ENCODE measurements at regions not wholly inside any gene's neighbourhood (a gene's known extent, or its start where the extent isn't known, plus 50 kb on each side); places are given as distances from the start of the nearest gene placed in this dataset.

DNA sequence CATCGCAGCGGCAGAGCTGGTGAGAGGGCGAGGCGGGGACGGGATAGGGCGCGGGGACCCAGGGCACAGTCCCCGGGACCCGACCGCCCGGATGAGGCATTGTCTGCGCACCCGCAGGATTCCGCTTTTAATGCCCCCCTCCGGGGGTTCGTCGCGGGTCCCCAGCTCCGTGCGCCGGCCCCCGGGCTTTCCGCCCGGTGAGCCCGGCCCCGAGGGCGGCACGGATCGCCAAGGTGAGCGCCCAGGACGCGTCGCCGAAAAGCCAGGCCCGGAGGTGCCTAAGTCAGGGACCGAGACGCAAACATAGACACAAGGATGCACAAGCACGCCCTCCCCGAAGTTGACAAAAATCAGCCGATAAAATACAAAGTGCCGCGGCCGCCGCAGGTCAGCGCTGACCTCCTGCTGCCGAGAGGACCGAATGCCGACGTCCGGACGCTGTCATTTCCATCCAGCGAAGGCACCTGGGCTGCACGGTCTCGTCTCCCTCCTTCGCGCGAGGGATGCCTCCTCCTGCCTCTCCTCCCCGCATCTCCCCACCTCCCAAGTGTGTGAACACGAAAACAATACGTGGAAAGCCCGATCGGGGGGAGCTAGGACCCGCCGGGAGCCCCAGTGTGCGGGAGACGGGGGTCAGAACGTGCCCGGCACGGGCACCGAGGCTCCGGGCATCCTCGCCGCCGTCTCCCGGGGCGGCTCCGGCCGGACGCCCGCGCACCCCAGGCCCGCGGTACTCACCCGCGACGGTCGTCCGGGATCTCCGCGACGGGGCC is 101.1 kb upstream of the SOD1 start:
- no peak for DNase-seq (ENCODE audit: low spot score)
- Mint-ChIP-seq H3K27ac (no peak overlapping the region), H3K36me3 (no peaks in the 10 kb centered on the region), H3K9me3 (no peaks in the 10 kb centered on the region), H3K27me3 (peaks cover 19 to 39% of the 10 kb centered on the region in 2 donors), H3K4me1 (ENCODE audit: low read depth in 2 of 2) (peaks cover 16 to 23% of the 10 kb centered on the region in 2 donors), H3K4me3 (peak overlapping the region; percentile 45)
- no peak for ATAC-seq

DNA sequence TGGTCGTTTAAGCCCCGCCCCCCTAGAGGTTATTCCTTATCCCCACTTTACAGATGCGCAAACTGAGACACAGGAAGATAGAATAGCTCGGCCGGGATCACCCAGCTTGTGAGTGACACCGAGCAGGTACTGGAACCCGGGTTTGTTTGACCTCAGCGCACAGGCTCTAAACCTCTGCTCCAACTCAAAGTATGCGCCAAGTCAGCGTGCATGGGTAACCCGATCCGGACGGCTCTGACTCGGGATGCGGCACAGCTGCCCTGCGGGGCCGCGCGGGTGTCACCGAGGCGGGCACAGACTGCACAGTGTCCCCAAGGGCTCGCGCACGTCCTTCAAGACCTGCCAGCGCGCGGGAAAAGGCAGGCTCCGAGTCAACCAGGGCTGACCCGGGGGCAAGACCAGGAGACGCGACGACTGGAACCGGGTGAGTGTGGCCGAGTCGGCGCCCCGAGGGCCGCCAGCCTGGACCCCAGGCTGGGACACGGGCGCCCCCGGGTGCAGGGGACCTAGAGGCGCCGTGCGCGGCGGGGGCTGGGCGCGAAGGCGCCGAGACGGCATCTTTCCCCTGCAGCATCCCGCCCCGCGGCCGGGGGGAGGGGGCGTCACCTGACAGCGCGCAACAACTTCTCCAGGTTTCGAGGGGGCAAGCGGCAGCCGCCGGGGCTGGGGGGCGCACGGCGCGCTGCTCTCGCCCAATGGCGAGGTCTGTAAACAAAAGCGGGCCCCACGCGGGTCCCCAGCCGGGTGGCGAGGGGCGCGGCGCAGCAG is 101.9 kb upstream of the SOD1 start:
- H3K9me3 Mint-ChIP-seq: no peaks in the 10 kb centered on the region
- DNase-seq (ENCODE audit: low spot score): no peak
- H3K27ac Mint-ChIP-seq: no peak overlapping the region
- H3K27me3 Mint-ChIP-seq: peaks cover 22 to 39% of the 10 kb centered on the region in 2 donors
- H3K4me3 Mint-ChIP-seq: peak overlapping the region; percentile 65
- no peaks in the 10 kb centered on the region for H3K36me3 Mint-ChIP-seq
- no peak for ATAC-seq
- H3K4me1 Mint-ChIP-seq (ENCODE audit: low read depth in 2 of 2): peaks cover 16 to 23% of the 10 kb centered on the region in 2 donors

DNA sequence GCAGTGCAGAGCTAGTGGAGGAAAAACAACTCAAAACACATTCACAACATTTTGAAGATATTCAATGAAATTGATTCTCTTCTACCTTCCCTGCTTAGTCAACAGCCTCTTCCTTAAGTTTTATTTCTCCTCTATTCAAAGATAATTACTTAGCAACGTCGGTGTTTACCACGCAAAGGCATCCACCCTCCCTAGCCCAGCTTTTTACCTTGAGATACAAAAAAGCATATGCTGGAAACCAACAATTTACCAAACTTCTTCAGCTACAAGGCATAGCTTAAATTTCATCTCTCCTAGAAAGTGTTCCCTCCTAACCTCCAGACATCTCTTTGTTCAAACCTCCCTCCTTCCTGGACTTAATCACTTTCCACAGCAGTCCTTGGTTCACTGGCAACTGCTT is 102.8 kb upstream of the SOD1 start:
- Mint-ChIP-seq H3K36me3 (no peaks in the 10 kb centered on the region), H3K4me3 (no peak overlapping the region), H3K27me3 (peaks cover 22 to 39% of the 10 kb centered on the region in 2 donors), H3K27ac (no peak overlapping the region), H3K9me3 (no peaks in the 10 kb centered on the region), H3K4me1 (ENCODE audit: low read depth in 2 of 2) (peaks cover 16 to 23% of the 10 kb centered on the region in 2 donors)
- ATAC-seq (no peak), DNase-seq (ENCODE audit: low spot score) (no peak)

- Mint-ChIP-seq H3K36me3 (no peaks in the 10 kb centered on the region), H3K9me3 (no peaks in the 10 kb centered on the region), H3K4me3 (no peak overlapping the region), H3K27ac (no peak overlapping the region), H3K4me1 (ENCODE audit: low read depth in 2 of 2) (peaks cover 16 to 23% of the 10 kb centered on the region in 2 donors), H3K27me3 (peaks cover 22 to 40% of the 10 kb centered on the region in 2 donors)
- DNase-seq (ENCODE audit: low spot score) (no peak), ATAC-seq (no peak)
Measured at GRCh38 chr21:31555741-31556191, 103.7 kb upstream of the SOD1 start.

DNA sequence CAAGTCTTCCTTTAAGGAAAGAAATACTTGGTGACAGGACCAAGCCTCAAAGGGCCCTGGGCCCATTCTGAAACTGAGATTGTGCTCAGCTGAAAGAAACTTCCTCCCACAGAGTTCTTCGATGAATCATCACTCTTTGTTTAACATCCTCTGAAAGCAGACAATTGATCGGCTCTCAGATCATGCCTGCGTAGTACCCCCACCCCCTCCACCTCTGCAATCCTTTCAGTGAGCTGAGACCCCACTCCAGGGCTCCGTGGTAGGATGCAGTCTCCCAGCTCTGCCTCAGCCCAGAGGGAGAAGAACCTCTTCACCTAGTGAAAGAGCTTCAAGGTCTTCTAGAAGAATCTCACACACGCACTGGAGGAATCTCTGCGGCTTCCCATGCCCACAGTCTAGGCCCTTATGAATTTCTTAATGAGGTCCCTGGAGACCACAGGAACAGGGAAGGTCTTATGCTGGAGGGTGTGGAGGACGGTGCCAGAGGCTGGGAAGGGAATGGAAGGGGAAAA is 104.9 kb upstream of the SOD1 start:
- Mint-ChIP-seq H3K27ac (no peak overlapping the region), H3K4me1 (ENCODE audit: low read depth in 2 of 2) (peaks cover 9 to 15% of the 10 kb centered on the region in 2 donors), H3K9me3 (no peaks in the 10 kb centered on the region), H3K27me3 (peaks cover 20 to 41% of the 10 kb centered on the region in 2 donors), H3K36me3 (no peaks in the 10 kb centered on the region), H3K4me3 (no peak overlapping the region)
- DNase-seq (ENCODE audit: low spot score): no peak
- ATAC-seq: no peak

DNA sequence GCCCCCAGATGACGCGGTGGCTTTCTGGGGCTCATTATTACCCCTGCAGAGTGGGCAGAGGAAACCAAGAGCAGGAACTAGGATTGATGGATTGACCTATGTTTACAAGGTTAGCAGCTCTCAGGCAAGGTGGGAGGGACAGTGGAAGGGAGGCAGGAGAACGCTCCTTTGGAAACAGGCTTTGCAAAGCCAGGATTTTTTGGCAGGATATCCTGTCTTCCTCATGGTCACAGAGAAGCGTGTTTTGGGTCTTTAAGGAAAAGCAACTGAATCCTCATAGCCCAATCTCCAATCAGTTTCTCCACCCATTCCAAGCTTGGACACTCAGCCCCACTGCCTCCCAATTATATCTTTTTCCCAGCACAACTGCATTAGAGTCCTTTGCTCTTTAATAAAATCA is 105.6 kb upstream of the SOD1 start:
- Mint-ChIP-seq H3K9me3 (no peaks in the 10 kb centered on the region), H3K27ac (no peak overlapping the region), H3K27me3 (peaks cover 20 to 41% of the 10 kb centered on the region in 2 donors), H3K36me3 (no peaks in the 10 kb centered on the region), H3K4me3 (no peak overlapping the region), H3K4me1 (ENCODE audit: low read depth in 2 of 2) (peaks cover 5 to 12% of the 10 kb centered on the region in 2 donors)
- DNase-seq (ENCODE audit: low spot score): no peak
- ATAC-seq: no peak

GRCh38 chr21:31553461-31553860 is 106.0 kb upstream of the SOD1 start:
- Mint-ChIP-seq H3K27me3 (peaks cover 20 to 41% of the 10 kb centered on the region in 2 donors), H3K4me1 (ENCODE audit: low read depth in 2 of 2) (peaks cover 5 to 12% of the 10 kb centered on the region in 2 donors)

DNA sequence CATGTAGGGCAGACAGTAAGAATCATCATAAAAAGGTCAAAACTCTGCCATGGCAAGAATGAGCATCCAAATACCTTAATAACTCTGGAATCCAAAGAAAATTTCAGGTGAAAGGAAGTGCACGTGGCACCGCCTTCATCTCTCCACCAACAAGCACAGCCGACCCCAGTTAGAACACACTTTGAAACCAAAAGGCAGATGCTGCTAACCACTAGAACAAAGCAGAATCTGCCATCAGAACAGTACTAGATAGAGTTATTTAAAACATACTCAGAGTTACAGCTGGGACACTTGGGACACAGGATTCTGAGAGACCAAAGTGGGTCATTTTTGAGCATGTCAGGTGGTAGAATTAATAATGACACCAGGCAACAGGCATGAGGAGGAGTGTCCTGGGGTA is 106.7 kb upstream of the SOD1 start:
- Mint-ChIP-seq H3K9me3 (no peaks in the 10 kb centered on the region), H3K36me3 (no peaks in the 10 kb centered on the region), H3K27me3 (peaks cover 20 to 41% of the 10 kb centered on the region in 2 donors), H3K4me3 (no peak overlapping the region), H3K27ac (no peak overlapping the region), H3K4me1 (ENCODE audit: low read depth in 2 of 2) (peaks cover 5 to 12% of the 10 kb centered on the region in 2 donors)
- DNase-seq (ENCODE audit: low spot score) (no peak), ATAC-seq (no peak)

More at GRCh38 chr21:31553461-31553860, 106.0 kb upstream of the SOD1 start:
- Mint-ChIP-seq H3K36me3 (no peaks in the 10 kb centered on the region), H3K4me3 (no peak overlapping the region), H3K9me3 (no peaks in the 10 kb centered on the region), H3K27ac (no peak overlapping the region)
- ATAC-seq: no peak
- DNase-seq (ENCODE audit: low spot score): no peak

- no peak for DNase-seq (ENCODE audit: low spot score)
- no peak for ATAC-seq
- Mint-ChIP-seq H3K27me3 (peaks cover 5 to 19% of the 10 kb centered on the region in 2 donors), H3K4me3 (no peak overlapping the region), H3K27ac (no peak overlapping the region), H3K4me1 (ENCODE audit: low read depth in 2 of 2) (peaks cover 5 to 6% of the 10 kb centered on the region in 2 donors), H3K9me3 (no peaks in the 10 kb centered on the region), H3K36me3 (no peaks in the 10 kb centered on the region)
Measured at GRCh38 chr21:31550070-31550469, 109.4 kb upstream of the SOD1 start.

DNA sequence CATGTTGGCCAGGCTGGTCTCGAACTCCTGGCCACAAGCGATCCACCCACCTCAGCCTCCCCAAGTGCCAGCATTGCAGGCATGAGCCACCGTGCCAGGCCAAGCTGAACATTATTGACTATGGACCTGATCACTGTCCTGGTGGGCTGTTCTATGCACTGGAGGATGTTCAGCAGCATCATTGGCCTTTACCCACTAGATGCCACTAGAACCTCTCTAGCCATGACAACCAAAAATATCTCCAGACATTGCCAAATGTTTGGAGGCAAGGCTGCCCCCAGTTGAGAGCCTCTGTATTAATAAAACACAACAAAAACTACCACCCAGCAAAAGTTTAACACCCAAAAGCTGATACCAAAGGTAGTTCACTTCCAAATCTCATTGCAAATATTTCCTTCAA is 110.8 kb upstream of the SOD1 start:
- DNase-seq (ENCODE audit: low spot score) (no peak), ATAC-seq (no peak)
- H3K27ac Mint-ChIP-seq: no peak overlapping the region
- H3K4me3 Mint-ChIP-seq: no peak overlapping the region
- no peaks in the 10 kb centered on the region for H3K9me3 Mint-ChIP-seq
- H3K36me3 Mint-ChIP-seq: no peaks in the 10 kb centered on the region
- peaks cover 4 to 8% of the 10 kb centered on the region in 2 donors for H3K27me3 Mint-ChIP-seq
- no peaks in the 10 kb centered on the region for H3K4me1 Mint-ChIP-seq (ENCODE audit: low read depth in 2 of 2)

DNA sequence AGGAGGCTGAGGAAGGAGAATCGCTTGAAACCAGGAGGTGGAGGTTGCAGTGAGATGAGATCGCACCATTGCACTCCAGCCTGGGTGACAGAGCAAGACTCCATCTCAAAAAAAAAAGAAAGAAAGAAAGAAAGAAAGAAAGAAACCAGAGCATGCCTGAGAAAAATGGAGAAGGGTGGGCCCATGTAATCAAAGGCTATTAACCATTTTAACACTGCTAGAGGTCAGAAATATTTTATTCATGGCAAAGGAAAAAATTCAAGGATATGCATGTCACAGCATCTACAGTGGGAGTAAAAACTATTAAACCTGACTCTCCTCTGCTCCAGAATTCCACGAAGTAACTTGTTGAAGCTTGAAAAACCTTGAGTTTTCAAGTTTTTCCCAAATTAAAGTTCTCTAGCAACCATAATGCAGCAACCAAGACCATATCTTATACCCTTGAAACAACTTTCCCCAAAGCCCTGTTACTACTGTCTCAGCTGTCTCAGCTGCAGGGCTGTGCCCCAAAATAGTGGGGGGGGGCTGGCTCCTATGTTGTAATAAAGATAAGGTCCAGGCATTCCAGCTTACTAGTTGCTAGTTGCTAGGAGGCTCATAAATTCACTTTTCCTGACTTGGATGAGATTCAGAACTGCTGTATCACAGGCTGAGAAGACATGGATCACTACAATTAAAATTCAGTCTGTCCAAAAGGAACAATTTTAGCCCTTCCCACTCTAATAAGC is 112.9 kb upstream of the SOD1 start:
- Mint-ChIP-seq H3K27ac (no peak overlapping the region), H3K27me3 (peaks cover 0 to 8% of the 10 kb centered on the region in 2 donors), H3K9me3 (no peaks in the 10 kb centered on the region), H3K4me1 (ENCODE audit: low read depth in 2 of 2) (no peaks in the 10 kb centered on the region), H3K36me3 (no peaks in the 10 kb centered on the region), H3K4me3 (no peak overlapping the region)
- no peak for DNase-seq (ENCODE audit: low spot score)
- ATAC-seq: no peak

- H3K4me3 Mint-ChIP-seq: no peak overlapping the region
- no peak for DNase-seq (ENCODE audit: low spot score)
- no peaks in the 10 kb centered on the region for H3K4me1 Mint-ChIP-seq (ENCODE audit: low read depth in 2 of 2)
- no peak for ATAC-seq
- H3K36me3 Mint-ChIP-seq: no peaks in the 10 kb centered on the region
- H3K27me3 Mint-ChIP-seq: no peaks in the 10 kb centered on the region
- no peaks in the 10 kb centered on the region for H3K9me3 Mint-ChIP-seq
- H3K27ac Mint-ChIP-seq: no peak overlapping the region
Measured at GRCh38 chr21:31545036-31545435, 114.5 kb upstream of the SOD1 start.

DNA sequence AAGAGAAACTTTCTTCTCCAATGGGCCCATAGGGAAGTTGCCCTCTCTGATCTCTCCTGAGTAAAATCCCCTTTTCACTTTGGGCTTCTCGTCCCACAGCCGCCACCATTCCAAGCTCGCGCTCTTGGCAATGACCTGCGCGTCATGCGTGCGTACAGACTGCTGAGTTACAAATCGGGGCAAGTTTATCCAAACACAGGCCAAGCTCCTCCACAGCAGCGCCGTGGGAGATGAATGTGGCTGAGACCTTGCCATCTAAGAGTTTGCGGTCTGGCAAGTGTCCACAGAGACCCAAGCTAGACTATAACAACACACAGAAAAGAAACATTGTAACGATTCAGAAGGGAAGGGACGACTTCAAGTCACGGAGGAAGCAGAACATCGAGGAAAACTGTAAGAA is 116.3 kb upstream of the SOD1 start:
- H3K4me3 Mint-ChIP-seq: no peak overlapping the region
- no peaks in the 10 kb centered on the region for H3K4me1 Mint-ChIP-seq (ENCODE audit: low read depth in 2 of 2)
- H3K27ac Mint-ChIP-seq: no peak overlapping the region
- no peaks in the 10 kb centered on the region for H3K9me3 Mint-ChIP-seq
- no peaks in the 10 kb centered on the region for H3K36me3 Mint-ChIP-seq
- DNase-seq (ENCODE audit: low spot score) (no peak), ATAC-seq (no peak)
- H3K27me3 Mint-ChIP-seq: no peaks in the 10 kb centered on the region

Data from natural killer cell treated with Interleukin-12 subunit alpha and Interleukin-12 subunit beta and Interleukin-15 and Interleukin-18, amount 100 ng/mL, for 72 hours (primary cell).